GM12891 (cell line): ENCODE measurements at regions not wholly inside any gene's neighbourhood (a gene's known extent, or its start where the extent isn't known, plus 50 kb on each side); places are given as distances from the start of the nearest gene placed in this dataset.

ENCODE experiments used
- PAX5 ChIP-seq: IDR thresholded peaks from 2 replicates; pipeline ENCODE4 v1.6.1; 2011; ENCODE audit warnings: low read length, moderate library complexity, mild to moderate bottlenecking; ENCODE audit not compliant: insufficient read depth, severe bottlenecking
- POLR2A ChIP-seq: IDR thresholded peaks from 2 replicates; pipeline ENCODE4 v1.6.1; 2011; ENCODE audit warnings: low read depth, low read length, control low read depth
- POLR2AphosphoS5 ChIP-seq: IDR thresholded peaks from 2 replicates; pipeline ENCODE4 v1.6.1; 2011; ENCODE audit warnings: low read depth, low read length, control low read depth
- POU2F2 ChIP-seq: IDR thresholded peaks from 2 replicates; pipeline ENCODE4 v1.6.1; 2011; ENCODE audit warnings: low read depth, mild to moderate bottlenecking, control low read depth, low read length, moderate library complexity
- SPI1 ChIP-seq: IDR thresholded peaks from 2 replicates; pipeline ENCODE4 v1.6.1; 2011; ENCODE audit warnings: low read depth, low read length, control low read depth
- TAF1 ChIP-seq: IDR thresholded peaks from 2 replicates; pipeline ENCODE4 v1.6.1; 2011; ENCODE audit warnings: low read depth, low read length, control low read depth

GRCh38 chr4:135553213-135553612, 1351.6 kb upstream of the PABPC4L start:
- TF ChIP-seq SPI1 (no peak), POLR2A (no peak), PAX5 (no peak), POLR2AphosphoS5 (no peak), TAF1 (no peak), POU2F2 (no peak)
